Left lobe of liver (tissue), 2 donors: ENCODE measurements at regions not wholly inside any gene's neighbourhood (a gene's known extent, or its start where the extent isn't known, plus 50 kb on each side); places are given as distances from the start of the nearest gene placed in this dataset.
A peak's percentile ranks its signal among the peaks of the same experiment; 100 is the strongest.

Experiments used
- ATAC-seq: fragments of 200-7000 bp; cut with Tn5 transposase; one replicate; pipeline ENCODE4 v1.9.1; 2020; ENCODE audit warnings: mild to moderate bottlenecking, moderate library complexity
- DNase-seq: peaks from one replicate; pipeline ENCODE4 v3.0.0-alpha.2; 2020; ENCODE audit warnings: low spot score
- donor health status: DM: no; HTN: no; CAD: no; lungs with moderate emphysema.
- donor health status: DM: no; HTN: yes; CAD: no.

- DNase-seq: no peak
- ATAC-seq: no peak
Measured at GRCh38 chr4:54542119-54542438, 115.7 kb upstream of the KIT start.

- ATAC-seq: no peak
- no peak for DNase-seq
Measured at GRCh38 chr4:54542540-54543041, 115.2 kb upstream of the KIT start.

- DNase-seq (no peak), ATAC-seq (no peak)
Measured at GRCh38 chr4:54543088-54543795, 114.5 kb upstream of the KIT start.

- no peak for DNase-seq
- no peak for ATAC-seq
Measured at GRCh38 chr4:54545663-54546424, 111.9 kb upstream of the KIT start.

- DNase-seq (no peak), ATAC-seq (no peak)
Measured at GRCh38 chr4:54547299-54548097, 110.3 kb upstream of the KIT start.

- no peak for ATAC-seq
- DNase-seq: no peak
Measured at GRCh38 chr4:54548098-54548620, 109.6 kb upstream of the KIT start.

GRCh38 chr4:54548831-54549460 lies 108.8 kb upstream of the KIT start:
- DNase-seq (no peak), ATAC-seq (no peak)

- peak; percentile 62 for ATAC-seq
- no peak for DNase-seq
Measured at GRCh38 chr4:54550395-54551171, 107.2 kb upstream of the KIT start.

GRCh38 chr4:54553001-54553400 lies 104.8 kb upstream of the KIT start:
- DNase-seq: no peak
- no peak for ATAC-seq

- ATAC-seq: no peak
- no peak for DNase-seq
Measured at GRCh38 chr4:54554339-54554990, 103.3 kb upstream of the KIT start.

- ATAC-seq (no peak), DNase-seq (no peak)
Measured at GRCh38 chr4:54556051-54556450, 101.7 kb upstream of the KIT start.

- DNase-seq: no peak
- no peak for ATAC-seq
Measured at GRCh38 chr4:54556587-54556986, 101.2 kb upstream of the KIT start.

GRCh38 chr4:54558889-54559677 lies 98.7 kb upstream of the KIT start:
- ATAC-seq: no peak
- no peak for DNase-seq

GRCh38 chr4:54560513-54560912 lies 97.2 kb upstream of the KIT start:
- ATAC-seq: no peak
- no peak for DNase-seq

- ATAC-seq: no peak
- no peak for DNase-seq
Measured at GRCh38 chr4:54561940-54562339, 95.8 kb upstream of the KIT start.

- ATAC-seq (peak; percentile 28), DNase-seq (no peak)
Measured at GRCh38 chr4:54566608-54567007, 91.1 kb upstream of the KIT start.

GRCh38 chr4:54567327-54567726 lies 90.4 kb upstream of the KIT start:
- DNase-seq: no peak

GRCh38 chr4:54568184-54568583 lies 89.6 kb upstream of the KIT start:
- ATAC-seq (no peak), DNase-seq (no peak)

More at GRCh38 chr4:54567327-54567726, 90.4 kb upstream of the KIT start:
- no peak for ATAC-seq

GRCh38 chr4:54570822-54571221 lies 86.9 kb upstream of the KIT start:
- ATAC-seq: no peak
- DNase-seq: no peak
